SK-N-SH treated with all-trans-retinoic acid at 6 μM for 48 hours (cell line): ENCODE measurements at regions not wholly inside any gene's neighbourhood (a gene's known extent, or its start where the extent isn't known, plus 50 kb on each side); places are given as distances from the start of the nearest gene placed in this dataset.

Source experiments
- ATAC-seq: fragments of 200-7000 bp; cut with Tn5 transposase; 3 replicates; pipeline ENCODE4 v1.9.1; 2020; ENCODE audit warnings: mild to moderate bottlenecking, moderate library complexity
- ARNTL ChIP-seq: fragments of 450-650 bp; formaldehyde crosslinking; IDR thresholded peaks from 2 replicates; pipeline ENCODE4 v1.5.0; 2020; ENCODE audit warnings: low read depth, mild to moderate bottlenecking, moderate library complexity, borderline replicate concordance
- CREB5 ChIP-seq: fragments of 250-450 bp; sonication (Bioruptor Pico); IDR thresholded peaks from 2 replicates; pipeline ENCODE4 v1.5.1; 2020; ENCODE audit warnings: low read depth, mild to moderate bottlenecking, moderate library complexity
- CSDC2 ChIP-seq: fragments of 250-450 bp; sonication (Bioruptor Pico); IDR thresholded peaks from 2 replicates; pipeline ENCODE4 v1.5.0; 2020; ENCODE audit warnings: mild to moderate bottlenecking, moderate library complexity
- CSRNP3 ChIP-seq: fragments of 250-450 bp; sonication (Bioruptor Pico); IDR thresholded peaks from 2 replicates; pipeline ENCODE4 v1.5.1; 2021; ENCODE audit warnings: mild to moderate bottlenecking, moderate library complexity
- ESRRG ChIP-seq: fragments of 250-450 bp; sonication (Bioruptor Pico); IDR thresholded peaks from 2 replicates; pipeline ENCODE4 v1.6.1; 2021; ENCODE audit warnings: mild to moderate bottlenecking
- GLIS3 ChIP-seq: fragments of 250-450 bp; sonication (Bioruptor Pico); IDR thresholded peaks from 2 replicates; pipeline ENCODE4 v1.5.0; 2020; ENCODE audit warnings: mild to moderate bottlenecking, moderate library complexity
- ISL1 ChIP-seq: fragments of 250-450 bp; sonication (Bioruptor Pico); IDR thresholded peaks from 2 replicates; pipeline ENCODE4 v2.1.2; 2022; ENCODE audit warnings: mild to moderate bottlenecking, moderate library complexity
- OSR1 ChIP-seq: fragments of 250-450 bp; sonication (Bioruptor Pico); IDR thresholded peaks from 2 replicates; pipeline ENCODE4 v1.8.0; 2022; ENCODE audit warnings: moderate library complexity, mild to moderate bottlenecking, inconsistent platforms
- PATZ1 ChIP-seq: fragments of 250-450 bp; sonication (Bioruptor Pico); IDR thresholded peaks from 2 replicates; pipeline ENCODE4 v1.8.0; 2020; ENCODE audit warnings: mild to moderate bottlenecking, moderate library complexity, borderline replicate concordance
- POU6F1 ChIP-seq: fragments of 250-450 bp; sonication (Bioruptor Pico); IDR thresholded peaks from 2 replicates; pipeline ENCODE4 v1.8.0; 2021; ENCODE audit warnings: low read depth, mild to moderate bottlenecking, moderate library complexity, borderline replicate concordance
- PPARA ChIP-seq: fragments of 250-450 bp; sonication (Bioruptor Pico); IDR thresholded peaks from 2 replicates; pipeline ENCODE4 v1.5.0; 2020; ENCODE audit warnings: mild to moderate bottlenecking, borderline replicate concordance
- RARB ChIP-seq: fragments of 250-450 bp; sonication (Bioruptor Pico); IDR thresholded peaks from 2 replicates; pipeline ENCODE4 v1.8.0; 2021; ENCODE audit warnings: mild to moderate bottlenecking, moderate library complexity
- TCF4 ChIP-seq: fragments of 250-450 bp; sonication (Bioruptor Pico); IDR thresholded peaks from 2 replicates; pipeline ENCODE4 v1.8.0; 2021; ENCODE audit warnings: mild to moderate bottlenecking, moderate library complexity, borderline replicate concordance
- TOX ChIP-seq: fragments of 250-450 bp; sonication (Bioruptor Pico); IDR thresholded peaks from 2 replicates; pipeline ENCODE4 v1.8.0; 2021; ENCODE audit warnings: mild to moderate bottlenecking, moderate library complexity, borderline replicate concordance
- TSHZ2 ChIP-seq: fragments of 250-450 bp; sonication (Bioruptor Pico); IDR thresholded peaks from 2 replicates; pipeline ENCODE4 v1.5.0; 2020; ENCODE audit warnings: mild to moderate bottlenecking, moderate library complexity
- ZC3H10 ChIP-seq: fragments of 250-450 bp; sonication (Bioruptor Pico); IDR thresholded peaks from 2 replicates; pipeline ENCODE4 v1.5.1; 2021; ENCODE audit warnings: mild to moderate bottlenecking, moderate library complexity
- ZFP3 ChIP-seq: fragments of 250-450 bp; sonication (Bioruptor Pico); IDR thresholded peaks from 2 replicates; pipeline ENCODE4 v1.5.0; 2020; ENCODE audit warnings: mild to moderate bottlenecking, moderate library complexity
- ZFP30 ChIP-seq: fragments of 450-650 bp; formaldehyde crosslinking; IDR thresholded peaks from 2 replicates; pipeline ENCODE4 v1.5.0; 2022; ENCODE audit warnings: mild to moderate bottlenecking, moderate library complexity
- ZNF565 ChIP-seq: fragments of 450-650 bp; formaldehyde crosslinking; conservative IDR thresholded peaks from 2 replicates; pipeline ENCODE4 v1.5.0; 2020; ENCODE audit warnings: low read depth, mild to moderate bottlenecking, moderate library complexity
- ZNF70 ChIP-seq: fragments of 450-650 bp; formaldehyde crosslinking; IDR thresholded peaks from 2 replicates; pipeline ENCODE4 v1.5.0; 2020; ENCODE audit warnings: mild to moderate bottlenecking, moderate library complexity
- ZNF8 ChIP-seq: fragments of 450-650 bp; formaldehyde crosslinking; IDR thresholded peaks from 2 replicates; pipeline ENCODE4 v1.5.0; 2020; ENCODE audit warnings: mild to moderate bottlenecking, moderate library complexity

GRCh38 chr7:16170671-16171070 lies 250.7 kb downstream of the CRPPA start:
- ATAC-seq, result no peak
- TF ChIP-seq ZC3H10 (CRISPR knock-in tag) (no peak), ESRRG (CRISPR knock-in tag) (no peak), ZFP3 (CRISPR knock-in tag) (no peak), TSHZ2 (no peak), GLIS3 (CRISPR knock-in tag) (no peak), RARB (CRISPR knock-in tag) (no peak), CSDC2 (CRISPR knock-in tag) (no peak), POU6F1 (no peak), CREB5 (CRISPR knock-in tag) (no peak), ARNTL (CRISPR knock-in tag) (no peak), PATZ1 (CRISPR knock-in tag) (no peak), OSR1 (CRISPR knock-in tag) (no peak), ZNF565 (no peak), ZNF70 (no peak), CSRNP3 (CRISPR knock-in tag) (no peak), PPARA (CRISPR knock-in tag) (no peak), ZNF8 (CRISPR knock-in tag) (no peak)

- ATAC-seq, result no peak
- TF ChIP-seq TSHZ2 (no peak), TCF4 (CRISPR knock-in tag) (no peak), TOX (CRISPR knock-in tag) (no peak), ZNF8 (CRISPR knock-in tag) (no peak)
Measured at GRCh38 chr7:16169537-16169936, 251.8 kb downstream of the CRPPA start.

GRCh38 chr7:16167526-16167925 lies 253.8 kb downstream of the CRPPA start:
- ATAC-seq, result no peak
- TF ChIP-seq ZFP3 (CRISPR knock-in tag), result no peak
- no peak for TF ChIP-seq ZNF565
- no peak for TF ChIP-seq ZFP30 (CRISPR knock-in tag)
- no peak for TF ChIP-seq ZNF8 (CRISPR knock-in tag)
- TF ChIP-seq ISL1 (CRISPR knock-in tag), result no peak
- no peak for TF ChIP-seq ZNF70
- no peak for TF ChIP-seq CREB5 (CRISPR knock-in tag)
- no peak for TF ChIP-seq CSDC2 (CRISPR knock-in tag)
- TF ChIP-seq RARB (CRISPR knock-in tag), result no peak
- no peak for TF ChIP-seq TCF4 (CRISPR knock-in tag)
- TF ChIP-seq PATZ1 (CRISPR knock-in tag), result no peak
- TF ChIP-seq ESRRG (CRISPR knock-in tag), result no peak
- no peak for TF ChIP-seq GLIS3 (CRISPR knock-in tag)
- no peak for TF ChIP-seq ARNTL (CRISPR knock-in tag)
- TF ChIP-seq TOX (CRISPR knock-in tag), result no peak
